ENCODE measurements at regions not wholly inside any gene's neighbourhood (a gene's known extent, or its start where the extent isn't known, plus 50 kb on each side); places are given as distances from the start of the nearest gene placed in this dataset.

DNA sequence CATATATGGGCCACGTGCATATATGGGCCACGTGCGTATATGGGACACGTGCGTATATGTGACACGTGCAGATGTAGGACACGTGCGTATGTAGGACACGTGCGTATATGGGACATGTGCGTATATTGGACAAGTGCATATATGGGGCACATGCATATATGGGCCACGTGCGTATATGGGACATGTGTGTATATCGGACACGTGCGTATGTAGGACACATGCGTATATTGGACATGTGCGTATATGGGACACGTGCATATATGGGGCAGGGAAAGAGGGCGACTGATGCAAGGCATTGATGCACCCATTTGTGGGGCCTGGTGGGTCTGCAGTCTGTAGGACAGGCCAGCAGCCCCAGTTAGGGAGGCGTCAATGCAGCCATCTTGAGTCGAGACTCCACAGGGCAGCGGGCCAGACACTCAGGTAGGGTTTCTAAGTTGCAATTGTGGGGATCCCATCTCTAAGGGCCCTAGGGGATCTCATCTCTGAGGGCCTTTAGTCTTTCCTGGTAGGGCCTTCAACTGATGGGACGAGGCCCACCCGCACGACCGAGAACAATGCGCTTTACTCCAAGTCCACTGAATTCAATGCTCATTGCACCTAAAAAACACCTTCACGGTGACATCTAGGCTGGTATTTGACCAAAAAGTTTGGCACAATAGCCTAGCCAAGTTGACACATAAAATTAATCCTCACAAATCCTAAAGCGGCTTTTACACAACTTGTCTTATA, 92.3 kb upstream of the ZNF516 start (continued):
- TF ChIP-seq SIN3A (conservative IDR thresholded peaks at IDR 0.05 in 1 of 2, IDR thresholded peaks at IDR 0.05 in 1 of 2; ENCODE audit: low read depth in 1 of 2, low read length in 2 of 2): no peak
- no peak for TF ChIP-seq KDM1A (IDR thresholded peaks at IDR 0.05; ENCODE audit: borderline replicate concordance, low read length)
- no peak for TF ChIP-seq RAD21 (IDR thresholded peaks at IDR 0.05 in 1 of 2, conservative IDR thresholded peaks at IDR 0.05 in 1 of 2; ENCODE audit: low read depth in 2 of 2, low read length in 2 of 2)
- TF ChIP-seq EGR1 (IDR thresholded peaks at IDR 0.05; ENCODE audit: borderline replicate concordance, low read depth, low read length): no peak
- no peak for TF ChIP-seq NANOG (IDR thresholded peaks at IDR 0.05; ENCODE audit: insufficient read depth, low read depth, low read length, poor library complexity, severe bottlenecking)
- TF ChIP-seq, protein P1, sequence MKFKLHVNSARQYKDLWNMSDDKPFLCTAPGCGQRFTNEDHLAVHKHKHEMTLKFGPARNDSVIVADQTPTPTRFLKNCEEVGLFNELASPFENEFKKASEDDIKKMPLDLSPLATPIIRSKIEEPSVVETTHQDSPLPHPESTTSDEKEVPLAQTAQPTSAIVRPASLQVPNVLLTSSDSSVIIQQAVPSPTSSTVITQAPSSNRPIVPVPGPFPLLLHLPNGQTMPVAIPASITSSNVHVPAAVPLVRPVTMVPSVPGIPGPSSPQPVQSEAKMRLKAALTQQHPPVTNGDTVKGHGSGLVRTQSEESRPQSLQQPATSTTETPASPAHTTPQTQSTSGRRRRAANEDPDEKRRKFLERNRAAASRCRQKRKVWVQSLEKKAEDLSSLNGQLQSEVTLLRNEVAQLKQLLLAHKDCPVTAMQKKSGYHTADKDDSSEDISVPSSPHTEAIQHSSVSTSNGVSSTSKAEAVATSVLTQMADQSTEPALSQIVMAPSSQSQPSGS (IDR thresholded peaks at IDR 0.05; ENCODE audit: low read length): no peak
- TF ChIP-seq POLR2A (IDR thresholded peaks at IDR 0.05; ENCODE audit: control extremely low read depth in 1 of 2, low read depth in 2 of 2, low read length in 2 of 2): no peak
- TF ChIP-seq, protein P2, sequence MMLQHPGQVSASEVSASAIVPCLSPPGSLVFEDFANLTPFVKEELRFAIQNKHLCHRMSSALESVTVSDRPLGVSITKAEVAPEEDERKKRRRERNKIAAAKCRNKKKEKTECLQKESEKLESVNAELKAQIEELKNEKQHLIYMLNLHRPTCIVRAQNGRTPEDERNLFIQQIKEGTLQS (IDR thresholded peaks at IDR 0.05; ENCODE audit: insufficient read depth, low read depth, low read length): no peak
- no peak for TF ChIP-seq SP1 (IDR thresholded peaks at IDR 0.05; ENCODE audit: low read depth, low read length)
- TF ChIP-seq HDAC6 (IDR thresholded peaks at IDR 0.05; ENCODE audit: low read depth, low read length): no peak
- TF ChIP-seq MAFK (IDR thresholded peaks at IDR 0.05; ENCODE audit: low read depth, low read length): no peak

Measured in H1 (cell line).